ENCODE measurements at regions not wholly inside any gene's neighbourhood (a gene's known extent, or its start where the extent isn't known, plus 50 kb on each side); places are given as distances from the start of the nearest gene placed in this dataset.
"Not testable (repeated sequence)": the region's sequence is repeated elsewhere in the genome, so short reads cannot be mapped to it uniquely, and the experiment has no call there.

DNA sequence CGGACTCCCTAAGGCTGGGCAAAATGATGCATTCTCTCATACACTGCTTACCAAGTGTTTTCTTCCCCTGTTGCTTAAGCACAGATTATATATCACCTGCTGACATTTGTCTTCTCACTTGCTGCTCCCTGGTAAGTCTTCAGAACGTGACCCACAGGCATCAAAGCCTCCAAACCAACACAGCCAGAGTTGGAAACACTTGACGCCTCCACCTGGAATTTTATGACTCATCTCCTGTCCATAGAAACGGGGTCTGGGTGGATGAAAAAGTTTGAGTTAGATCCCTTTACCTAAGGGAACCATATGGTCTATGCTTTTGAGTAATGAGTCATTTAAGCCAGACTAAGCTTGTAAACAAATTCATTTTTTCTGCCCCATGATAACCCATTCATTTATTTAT, 251.6 kb downstream of the USP46 start:
- no peak overlapping the region for H2AFZ ChIP-seq
- H3K27ac ChIP-seq: no peak overlapping the region

DNA sequence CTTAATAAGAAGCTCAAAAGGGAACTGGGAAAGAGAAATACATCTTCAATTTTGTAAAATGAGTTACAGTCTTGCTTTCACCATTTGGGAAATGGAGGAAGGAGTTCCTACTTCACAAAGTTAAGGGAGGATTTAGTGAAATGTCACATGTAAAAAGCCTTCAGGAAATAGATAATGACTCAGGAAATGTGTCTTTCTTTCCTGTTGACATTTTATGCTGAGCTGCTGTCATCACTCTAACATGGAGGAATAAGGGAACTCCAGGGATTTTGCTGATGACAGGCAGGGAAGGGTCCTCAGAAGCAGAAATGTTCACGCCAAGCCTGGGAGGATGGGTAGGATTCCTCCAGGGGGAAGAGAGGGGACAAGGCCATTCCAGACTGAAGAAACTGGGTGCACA, 251.1 kb downstream of the USP46 start:
- no peaks in the 10 kb centered on the region for H3K4me1 ChIP-seq (ENCODE audit: insufficient read depth)
- DNase-seq: no peak
- H3K79me2 ChIP-seq (ENCODE audit: insufficient read depth): no peaks in the 10 kb centered on the region
- H3K27me3 ChIP-seq (replicated peaks; ENCODE audit: insufficient read depth): no peaks in the 10 kb centered on the region
- no peaks in the 10 kb centered on the region for H3K9me3 ChIP-seq (ENCODE audit: low read depth)
- in situ Hi-C loops (cut with MboI): no loop called here
- no peaks in the 10 kb centered on the region for H3K9me2 ChIP-seq (ENCODE audit: insufficient read depth)
- no peaks in the 10 kb centered on the region for H3K36me3 ChIP-seq (ENCODE audit: low read depth)
- H3F3A ChIP-seq (ENCODE audit: insufficient read depth): no peaks in the 10 kb centered on the region
- H3K4me3 ChIP-seq: no peak overlapping the region
- no peak overlapping the region for H3K4me2 ChIP-seq (ENCODE audit: unreplicated experiment)
- no peak overlapping the region for H3K27ac ChIP-seq
- H2AFZ ChIP-seq: no peak overlapping the region
- TF ChIP-seq EZH2phosphoT487 (IDR thresholded peaks at IDR 0.05; ENCODE audit: insufficient read depth, low read depth) (no peak), EZH2 (IDR thresholded peaks at IDR 0.05; ENCODE audit: insufficient read depth, poor library complexity, severe bottlenecking) (no peak)
- 74 to 85% methylated on average over 1 of the region's 1 CpG for whole genome bisulfite sequencing, 2 experiments (ENCODE audit: low coverage in 1 of 2, low lambda C conversion rate in 2 of 2, missing lambda C conversion rate in 2 of 2)
- no peaks in the 10 kb centered on the region for H4K20me1 ChIP-seq (ENCODE audit: insufficient read depth)
- no peak overlapping the region for H3K9ac ChIP-seq

More for the DNA sequence above, 251.6 kb downstream of the USP46 start:
- Histone ChIP-seq H3K9ac (no peak overlapping the region), H3K36me3 (ENCODE audit: low read depth) (no peaks in the 10 kb centered on the region), H3K79me2 (ENCODE audit: insufficient read depth) (no peaks in the 10 kb centered on the region), H4K20me1 (ENCODE audit: insufficient read depth) (no peaks in the 10 kb centered on the region), H3K27me3 (replicated peaks; ENCODE audit: insufficient read depth) (no peaks in the 10 kb centered on the region), H3K4me2 (ENCODE audit: unreplicated experiment) (no peak overlapping the region), H3K9me2 (ENCODE audit: insufficient read depth) (no peaks in the 10 kb centered on the region), H3K9me3 (ENCODE audit: low read depth) (no peaks in the 10 kb centered on the region), H3K4me3 (no peak overlapping the region), H3K4me1 (ENCODE audit: insufficient read depth) (no peaks in the 10 kb centered on the region), H3F3A (ENCODE audit: insufficient read depth) (no peaks in the 10 kb centered on the region)
- 50 to 58% methylated on average over 4 of the region's 4 CpGs for WGBS, 2 experiments (ENCODE audit: low coverage in 1 of 2, low lambda C conversion rate in 2 of 2, missing lambda C conversion rate in 2 of 2)
- TF ChIP-seq EZH2 (IDR thresholded peaks at IDR 0.05; ENCODE audit: insufficient read depth, poor library complexity, severe bottlenecking): no peak
- TF ChIP-seq EZH2phosphoT487 (IDR thresholded peaks at IDR 0.05; ENCODE audit: insufficient read depth, low read depth): no peak
- no peak for DNase-seq
- in situ Hi-C loops (cut with MboI): no loop called here

DNA sequence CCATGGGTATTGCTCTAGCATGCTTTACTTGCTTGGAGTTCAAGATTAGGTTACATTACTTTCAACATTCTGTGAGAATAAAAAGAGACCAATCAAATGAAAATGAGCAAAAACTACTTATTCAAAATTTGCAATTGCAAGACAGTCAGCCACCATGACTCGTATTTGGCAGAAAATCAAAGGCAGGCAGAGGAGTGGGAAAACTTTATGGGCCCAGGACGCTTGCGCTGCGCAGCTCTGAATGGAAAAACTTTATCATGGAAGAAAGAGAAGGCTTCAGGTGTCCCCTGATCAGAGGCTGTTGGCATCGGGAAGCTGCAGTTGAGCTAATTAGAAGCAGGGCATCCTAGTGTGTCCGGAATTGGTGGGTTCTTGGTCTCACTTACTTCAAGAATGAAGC, 250.6 kb downstream of the USP46 start:
- Histone ChIP-seq H3K27ac (no peak overlapping the region), H3K4me3 (no peak overlapping the region), H3K9me2 (ENCODE audit: insufficient read depth) (no peaks in the 10 kb centered on the region), H3K27me3 (replicated peaks; ENCODE audit: insufficient read depth) (no peaks in the 10 kb centered on the region), H3F3A (ENCODE audit: insufficient read depth) (no peaks in the 10 kb centered on the region), H3K36me3 (ENCODE audit: low read depth) (no peaks in the 10 kb centered on the region), H4K20me1 (ENCODE audit: insufficient read depth) (no peaks in the 10 kb centered on the region), H3K79me2 (ENCODE audit: insufficient read depth) (no peaks in the 10 kb centered on the region), H3K9ac (no peak overlapping the region), H3K4me2 (ENCODE audit: unreplicated experiment) (no peak overlapping the region), H3K9me3 (ENCODE audit: low read depth) (no peaks in the 10 kb centered on the region), H3K4me1 (ENCODE audit: insufficient read depth) (no peaks in the 10 kb centered on the region), H2AFZ (no peak overlapping the region)
- in situ Hi-C loops (cut with MboI): no loop called here
- DNase-seq: no peak
- whole genome bisulfite sequencing, 2 experiments (ENCODE audit: low coverage in 1 of 2, low lambda C conversion rate in 2 of 2, missing lambda C conversion rate in 2 of 2): 71 to 82% methylated on average over 6 of the region's 6 CpGs
- no peak for TF ChIP-seq EZH2 (IDR thresholded peaks at IDR 0.05; ENCODE audit: insufficient read depth, poor library complexity, severe bottlenecking)
- TF ChIP-seq EZH2phosphoT487 (IDR thresholded peaks at IDR 0.05; ENCODE audit: insufficient read depth, low read depth): no peak

DNA sequence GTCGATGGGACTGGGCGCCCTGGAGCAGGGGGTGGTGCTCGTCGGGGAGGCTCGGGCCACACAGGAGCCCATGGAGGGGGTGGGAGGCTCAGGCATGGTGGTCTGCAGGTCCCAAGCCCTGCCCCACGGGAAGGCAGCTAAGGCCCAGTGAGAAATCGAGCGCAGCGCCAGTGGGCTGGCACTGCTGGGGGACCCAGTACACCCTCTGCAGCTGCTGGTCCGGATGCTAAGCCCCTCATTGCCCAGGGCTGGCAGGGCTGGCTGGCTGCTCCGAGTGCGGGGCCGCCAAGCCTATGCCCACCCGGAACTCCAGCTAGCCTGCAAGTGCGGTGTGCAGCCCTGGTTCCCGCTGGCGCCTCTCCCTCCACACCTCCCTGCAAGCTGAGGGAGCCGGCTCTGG, 249.3 kb downstream of the USP46 start:
- H3K4me2 ChIP-seq (ENCODE audit: unreplicated experiment); H3K9me2 ChIP-seq (ENCODE audit: insufficient read depth); H2AFZ ChIP-seq; H3F3A ChIP-seq (ENCODE audit: insufficient read depth); in situ Hi-C loops (cut with MboI); H3K4me1 ChIP-seq (ENCODE audit: insufficient read depth); H3K79me2 ChIP-seq (ENCODE audit: insufficient read depth); H3K27ac ChIP-seq; H4K20me1 ChIP-seq (ENCODE audit: insufficient read depth); H3K27me3 ChIP-seq (replicated peaks; ENCODE audit: insufficient read depth); H3K4me3 ChIP-seq; H3K9ac ChIP-seq; H3K36me3 ChIP-seq (ENCODE audit: low read depth); DNase-seq; H3K9me3 ChIP-seq (ENCODE audit: low read depth): not testable (repeated sequence)
- 66 to 75% methylated on average over 6 to 7 of the region's 18 CpGs for WGBS, 2 experiments (ENCODE audit: low coverage in 1 of 2, low lambda C conversion rate in 2 of 2, missing lambda C conversion rate in 2 of 2)

DNA sequence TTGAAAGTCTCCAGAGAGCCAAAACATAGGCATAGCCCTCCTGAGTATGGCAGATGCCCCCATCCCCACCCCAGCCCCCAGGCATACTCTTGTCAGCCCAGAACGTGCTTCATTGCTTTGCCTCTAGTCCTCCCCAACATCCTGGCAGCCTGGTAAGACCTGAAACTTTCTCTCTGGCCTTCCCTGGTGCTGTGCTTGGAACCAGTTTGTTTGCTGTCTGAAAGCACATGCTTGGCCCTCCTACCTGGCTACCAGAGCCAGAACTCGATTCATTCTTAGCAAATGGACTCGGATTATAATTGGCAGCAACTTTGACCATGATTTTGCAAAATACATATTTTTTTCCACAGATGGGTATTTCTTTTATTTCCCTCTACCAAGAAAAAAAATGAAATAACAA, 248.1 kb downstream of the USP46 start:
- TF ChIP-seq EZH2 (IDR thresholded peaks at IDR 0.05; ENCODE audit: insufficient read depth, poor library complexity, severe bottlenecking) (no peak), EZH2phosphoT487 (IDR thresholded peaks at IDR 0.05; ENCODE audit: insufficient read depth, low read depth) (no peak)
- Histone ChIP-seq H3K4me3 (no peak overlapping the region), H3F3A (ENCODE audit: insufficient read depth) (no peaks in the 10 kb centered on the region), H4K20me1 (ENCODE audit: insufficient read depth) (no peaks in the 10 kb centered on the region), H3K4me1 (ENCODE audit: insufficient read depth) (no peaks in the 10 kb centered on the region), H3K36me3 (ENCODE audit: low read depth) (no peaks in the 10 kb centered on the region), H3K27me3 (replicated peaks; ENCODE audit: insufficient read depth) (no peaks in the 10 kb centered on the region; the same call in 1 of the 2 replicates), H2AFZ (no peak overlapping the region), H3K9ac (no peak overlapping the region), H3K9me3 (ENCODE audit: low read depth) (no peaks in the 10 kb centered on the region), H3K4me2 (ENCODE audit: unreplicated experiment) (no peak overlapping the region), H3K79me2 (ENCODE audit: insufficient read depth) (no peaks in the 10 kb centered on the region), H3K27ac (no peak overlapping the region), H3K9me2 (ENCODE audit: insufficient read depth) (no peaks in the 10 kb centered on the region)
- WGBS, 2 experiments (ENCODE audit: low coverage in 1 of 2, low lambda C conversion rate in 2 of 2, missing lambda C conversion rate in 2 of 2): 0 to 2% methylated on average over 3 of the region's 3 CpGs
- in situ Hi-C loops (cut with MboI): no loop called here
- no peak for DNase-seq

Measured in GM23248 (cell line).